Heart left ventricle (tissue), 13 donors: ENCODE measurements at regions not wholly inside any gene's neighbourhood (a gene's known extent, or its start where the extent isn't known, plus 50 kb on each side); places are given as distances from the start of the nearest gene placed in this dataset.

Experiments used
- POLR2A ChIP-seq, 2 donors: fragments of 450-650 bp; IDR thresholded peaks; one replicate each; pipeline ENCODE4 v1.6.1; 2017; ENCODE audit warnings: antibody characterized with exemption in 2 of 2, mild to moderate bottlenecking in 2 of 2, moderate library complexity in 2 of 2
- TF ChIP-seq, protein P1 (sequence below), 12 donors: fragments of 200-600 bp; sonication (generic) in 4 of 12; IDR thresholded peaks; one replicate each; pipeline versions ENCODE4 v1.5.0 to v1.8.0; 2018 to 2022; ENCODE audit warnings: antibody characterized with exemption in 12 of 12, mild to moderate bottlenecking in 5 of 12
- donor health status: ischemic (EF 13 %, LVEDD 7.1; RV severe dilation, severe dysfunction).
- donor health status: DM: no; HTN: yes; CAD: no.
- donor health status: DM: no; HTN: no; CAD: no.
- donor health status: ischemic (EF 25% LVEDD 6.9; RV normal size, moderate dysfunction).
- donor health status: ischemic (EF 25% LVEDD 5.7; RV mildly dilated, moderate dysfunction).
- donor health status: ischemic (EF 35%, LVEDD 5.7; RV mildly dilated, moderate dysfunction).
- donor health status: nonischemic (EF 11% LVEDD 7.7; RV severe dilation, severe dysfunction).
- donor health status: DM: yes; HTN: yes; CAD: no.
- donor health status: PGD.
- donor health status: ischemic (EF 29% LVEDD 5.4; RV normal size, mild dysfunction).
- donor health status: nonischemic (EF 23%, LVEDD 6.1; RV moderate dilation, normal function).

DNA sequence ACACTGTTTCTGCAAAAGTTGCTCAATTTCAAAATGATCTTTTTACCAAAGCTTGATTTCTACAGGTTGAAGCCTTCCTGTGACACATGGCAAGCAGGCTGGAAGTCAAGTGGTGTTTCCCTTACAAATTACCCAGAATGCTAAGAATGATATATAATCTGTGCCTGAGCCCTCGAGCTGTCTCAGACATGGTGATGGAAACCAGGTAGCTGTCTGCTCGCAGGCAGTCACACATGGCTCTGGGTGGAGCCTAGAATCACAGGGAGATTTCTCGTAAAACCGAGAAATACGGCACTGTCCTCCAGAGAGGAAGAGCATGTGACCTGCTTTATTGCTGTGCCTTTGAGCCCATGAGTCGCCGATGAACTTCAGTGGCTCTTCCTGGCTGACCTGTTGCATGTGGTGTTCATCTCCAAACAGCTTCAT is 392.9 kb downstream of the ZNF521 start:
- TF ChIP-seq, protein P1, sequence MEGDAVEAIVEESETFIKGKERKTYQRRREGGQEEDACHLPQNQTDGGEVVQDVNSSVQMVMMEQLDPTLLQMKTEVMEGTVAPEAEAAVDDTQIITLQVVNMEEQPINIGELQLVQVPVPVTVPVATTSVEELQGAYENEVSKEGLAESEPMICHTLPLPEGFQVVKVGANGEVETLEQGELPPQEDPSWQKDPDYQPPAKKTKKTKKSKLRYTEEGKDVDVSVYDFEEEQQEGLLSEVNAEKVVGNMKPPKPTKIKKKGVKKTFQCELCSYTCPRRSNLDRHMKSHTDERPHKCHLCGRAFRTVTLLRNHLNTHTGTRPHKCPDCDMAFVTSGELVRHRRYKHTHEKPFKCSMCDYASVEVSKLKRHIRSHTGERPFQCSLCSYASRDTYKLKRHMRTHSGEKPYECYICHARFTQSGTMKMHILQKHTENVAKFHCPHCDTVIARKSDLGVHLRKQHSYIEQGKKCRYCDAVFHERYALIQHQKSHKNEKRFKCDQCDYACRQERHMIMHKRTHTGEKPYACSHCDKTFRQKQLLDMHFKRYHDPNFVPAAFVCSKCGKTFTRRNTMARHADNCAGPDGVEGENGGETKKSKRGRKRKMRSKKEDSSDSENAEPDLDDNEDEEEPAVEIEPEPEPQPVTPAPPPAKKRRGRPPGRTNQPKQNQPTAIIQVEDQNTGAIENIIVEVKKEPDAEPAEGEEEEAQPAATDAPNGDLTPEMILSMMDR (IDR thresholded peaks at IDR 0.05) = no peak
- no peak for TF ChIP-seq POLR2A (IDR thresholded peaks at IDR 0.05)
